GM06990 (cell line): ENCODE measurements at regions not wholly inside any gene's neighbourhood (a gene's known extent, or its start where the extent isn't known, plus 50 kb on each side); places are given as distances from the start of the nearest gene placed in this dataset.

Experiments used
- DNase-seq: peaks from one replicate; pipeline ENCODE4 v3.0.0-alpha.2; 2011; ENCODE audit not compliant: insufficient read length; ENCODE audit errors: extremely low read depth
- H3K27me3 ChIP-seq: replicated peaks from 2 replicates; pipeline ENCODE4 v1.6.0; 2011; ENCODE audit warnings: low read length; ENCODE audit not compliant: control insufficient read depth, insufficient read depth
- H3K36me3 ChIP-seq: 2 replicates; pipeline ENCODE4 v1.5.1; 2011; ENCODE audit warnings: low read length; ENCODE audit not compliant: control insufficient read depth, insufficient read depth
- H3K4me3 ChIP-seq: replicated peaks from 2 replicates; pipeline ENCODE4 v1.5.1; 2011; ENCODE audit warnings: low read depth, mild to moderate bottlenecking, control low read depth, low read length
- CTCF ChIP-seq: IDR thresholded peaks from 2 replicates; pipeline ENCODE4 v1.5.1; 2011; ENCODE audit warnings: low read length, control low read depth, mild to moderate bottlenecking, inconsistent platforms; ENCODE audit not compliant: insufficient read depth, poor library complexity, severe bottlenecking

DNA sequence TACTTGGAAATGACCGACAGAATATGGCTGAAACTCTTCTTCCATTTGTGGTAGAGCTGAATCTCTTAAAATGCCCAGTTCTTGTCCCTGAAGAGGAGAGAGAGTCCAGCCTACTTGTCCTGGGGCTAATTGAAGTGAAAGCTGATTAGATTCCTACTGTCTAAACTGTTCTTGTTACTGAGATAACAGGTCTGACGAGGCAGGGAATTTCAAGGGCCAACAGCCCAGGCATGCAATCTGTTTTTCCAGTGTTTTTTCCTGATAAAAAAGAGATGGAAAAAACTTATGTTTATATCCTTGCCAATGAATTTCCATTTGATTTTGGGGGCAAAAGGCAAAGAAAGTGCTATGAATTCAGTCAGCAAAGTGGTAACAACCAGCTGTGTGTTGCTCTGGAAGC, 195.5 kb downstream of the ETS1 start:
- no peak overlapping the region for H3K4me3 ChIP-seq
- TF ChIP-seq CTCF: no peak
- DNase-seq: no peak
- no peaks in the 10 kb centered on the region for H3K27me3 ChIP-seq
- H3K36me3 ChIP-seq: no peaks in the 10 kb centered on the region

GRCh38 chr11:128390246-128390645, 197.1 kb downstream of the ETS1 start:
- no peak for DNase-seq
- H3K36me3 ChIP-seq: no peaks in the 10 kb centered on the region
- TF ChIP-seq CTCF: no peak
- H3K27me3 ChIP-seq: no peaks in the 10 kb centered on the region
- no peak overlapping the region for H3K4me3 ChIP-seq

- Histone ChIP-seq H3K36me3 (no peaks in the 10 kb centered on the region), H3K27me3 (no peaks in the 10 kb centered on the region), H3K4me3 (no peak overlapping the region)
- TF ChIP-seq CTCF: no peak
- DNase-seq: no peak
Measured at GRCh38 chr11:128389461-128389976, 197.8 kb downstream of the ETS1 start.

DNA sequence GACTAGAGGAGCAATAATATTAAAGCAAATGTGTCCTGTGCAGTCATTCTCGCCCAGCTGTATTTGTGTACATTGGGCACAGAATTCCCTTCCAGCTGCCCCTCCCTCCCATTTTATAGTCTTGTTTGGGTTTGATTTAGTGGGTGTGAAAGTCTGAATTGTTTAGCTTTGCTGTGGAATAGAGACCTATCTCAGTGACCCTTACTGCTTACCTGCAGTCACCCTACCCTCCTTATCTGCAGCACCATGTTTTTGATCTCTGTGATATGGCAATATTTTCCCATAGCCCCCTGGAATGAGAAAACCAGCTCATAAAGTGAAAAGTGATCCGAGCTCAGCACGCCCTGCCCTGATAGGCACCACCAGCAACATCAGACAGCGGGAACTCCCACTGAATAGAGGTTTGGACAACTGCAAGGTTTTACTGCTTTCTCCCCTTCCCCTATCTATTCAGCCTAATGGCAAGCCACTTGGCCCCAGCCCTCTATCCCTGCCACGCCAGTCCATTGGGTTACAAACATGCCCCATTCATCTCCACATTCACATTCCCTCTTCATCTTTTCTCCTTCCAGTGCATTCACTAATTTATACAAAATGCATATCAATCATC, 199.0 kb downstream of the ETS1 start:
- TF ChIP-seq CTCF: no peak
- no peak for DNase-seq
- Histone ChIP-seq H3K36me3 (no peaks in the 10 kb centered on the region), H3K4me3 (no peak overlapping the region), H3K27me3 (no peaks in the 10 kb centered on the region)

GRCh38 chr11:128379587-128380580, 207.5 kb downstream of the ETS1 start:
- no peaks in the 10 kb centered on the region for H3K36me3 ChIP-seq
- H3K4me3 ChIP-seq: no peak overlapping the region
- peak; percentile 4 for DNase-seq
- no peak for TF ChIP-seq CTCF
- H3K27me3 ChIP-seq: no peaks in the 10 kb centered on the region
